ENCODE measurements at regions not wholly inside any gene's neighbourhood (a gene's known extent, or its start where the extent isn't known, plus 50 kb on each side); places are given as distances from the start of the nearest gene placed in this dataset.
A peak's percentile ranks its signal among the peaks of the same experiment; 100 is the strongest.

DNA sequence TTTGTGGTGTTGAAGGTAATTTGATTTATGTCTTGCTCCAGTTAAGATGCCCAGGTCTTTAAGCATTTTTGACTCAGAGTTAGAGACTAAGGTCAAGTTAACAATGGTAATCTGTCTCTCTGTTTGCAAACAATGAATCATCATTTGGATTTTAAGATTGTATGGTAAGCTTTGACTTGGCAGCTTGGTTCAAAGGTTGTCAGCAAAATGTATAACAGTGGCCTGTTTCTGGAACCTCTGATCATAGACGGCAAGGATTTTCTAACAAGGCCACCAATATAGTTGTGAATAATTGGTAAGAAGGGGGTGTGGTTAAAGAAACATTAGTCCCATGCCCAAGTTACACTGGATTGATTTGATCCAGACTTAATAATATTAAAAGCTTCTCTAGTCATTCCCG is 775.2 kb upstream of the GOLIM4 start:
- Histone ChIP-seq H2AFZ (ENCODE audit: control insufficient read depth, low read length) (no peak overlapping the region), H3K9me1 (ENCODE audit: control insufficient read depth, extremely low read depth, insufficient read depth, low read length) (no peaks in the 10 kb centered on the region), H3K27me3 (ENCODE audit: control insufficient read depth, extremely low read depth, insufficient read depth, low read length) (no peaks in the 10 kb centered on the region), H3K4me1 (ENCODE audit: control insufficient read depth, extremely low read depth, insufficient read depth, low read length) (no peaks in the 10 kb centered on the region), H4K20me1 (ENCODE audit: control insufficient read depth, extremely low read depth, insufficient read depth, low read length) (no peaks in the 10 kb centered on the region), H3K4me3 (ENCODE audit: control insufficient read depth in 2 of 3, extremely low read depth in 1 of 3, insufficient read depth in 2 of 3, low read depth in 1 of 3, low read length in 3 of 3) (no peak overlapping the region), H3K27ac (ENCODE audit: control insufficient read depth, insufficient read depth, low read length) (no peak overlapping the region), H3K9me3 (ENCODE audit: control insufficient read depth, low read depth, low read length) (no peaks in the 10 kb centered on the region), H3K36me3 (ENCODE audit: control insufficient read depth in 2 of 2, extremely low read depth in 1 of 2, insufficient read depth in 2 of 2, low read length in 2 of 2) (no peaks in the 10 kb centered on the region), H3K9ac (ENCODE audit: control insufficient read depth, extremely low read depth, insufficient read depth, low read length) (no peak overlapping the region), H3K4me2 (ENCODE audit: control insufficient read depth, extremely low read depth, insufficient read depth, low read depth, low read length) (no peak overlapping the region), H3K79me2 (ENCODE audit: control insufficient read depth, insufficient read depth, low read length) (no peaks in the 10 kb centered on the region)
- dilution Hi-C loops (cut with MboI; ENCODE audit: extremely low pct_ligation_motif_present, low sequenced_read_pairs), result no loop called here
- no peak for DNase-seq (ENCODE audit: low read depth, low spot score)
- FAIRE-seq, result no peak
- TF ChIP-seq EZH2 (IDR thresholded peaks at IDR 0.05; ENCODE audit: low read length), result no peak
- TF ChIP-seq, protein P1, sequence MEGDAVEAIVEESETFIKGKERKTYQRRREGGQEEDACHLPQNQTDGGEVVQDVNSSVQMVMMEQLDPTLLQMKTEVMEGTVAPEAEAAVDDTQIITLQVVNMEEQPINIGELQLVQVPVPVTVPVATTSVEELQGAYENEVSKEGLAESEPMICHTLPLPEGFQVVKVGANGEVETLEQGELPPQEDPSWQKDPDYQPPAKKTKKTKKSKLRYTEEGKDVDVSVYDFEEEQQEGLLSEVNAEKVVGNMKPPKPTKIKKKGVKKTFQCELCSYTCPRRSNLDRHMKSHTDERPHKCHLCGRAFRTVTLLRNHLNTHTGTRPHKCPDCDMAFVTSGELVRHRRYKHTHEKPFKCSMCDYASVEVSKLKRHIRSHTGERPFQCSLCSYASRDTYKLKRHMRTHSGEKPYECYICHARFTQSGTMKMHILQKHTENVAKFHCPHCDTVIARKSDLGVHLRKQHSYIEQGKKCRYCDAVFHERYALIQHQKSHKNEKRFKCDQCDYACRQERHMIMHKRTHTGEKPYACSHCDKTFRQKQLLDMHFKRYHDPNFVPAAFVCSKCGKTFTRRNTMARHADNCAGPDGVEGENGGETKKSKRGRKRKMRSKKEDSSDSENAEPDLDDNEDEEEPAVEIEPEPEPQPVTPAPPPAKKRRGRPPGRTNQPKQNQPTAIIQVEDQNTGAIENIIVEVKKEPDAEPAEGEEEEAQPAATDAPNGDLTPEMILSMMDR (optimal IDR thresholded peaks at IDR 0.05 in 1 of 3, IDR thresholded peaks at IDR 0.05 in 1 of 3, conservative IDR thresholded peaks at IDR 0.05 in 1 of 3; ENCODE audit: extremely low read depth in 1 of 3, insufficient read depth in 2 of 3, low read length in 3 of 3), result no peak

DNA sequence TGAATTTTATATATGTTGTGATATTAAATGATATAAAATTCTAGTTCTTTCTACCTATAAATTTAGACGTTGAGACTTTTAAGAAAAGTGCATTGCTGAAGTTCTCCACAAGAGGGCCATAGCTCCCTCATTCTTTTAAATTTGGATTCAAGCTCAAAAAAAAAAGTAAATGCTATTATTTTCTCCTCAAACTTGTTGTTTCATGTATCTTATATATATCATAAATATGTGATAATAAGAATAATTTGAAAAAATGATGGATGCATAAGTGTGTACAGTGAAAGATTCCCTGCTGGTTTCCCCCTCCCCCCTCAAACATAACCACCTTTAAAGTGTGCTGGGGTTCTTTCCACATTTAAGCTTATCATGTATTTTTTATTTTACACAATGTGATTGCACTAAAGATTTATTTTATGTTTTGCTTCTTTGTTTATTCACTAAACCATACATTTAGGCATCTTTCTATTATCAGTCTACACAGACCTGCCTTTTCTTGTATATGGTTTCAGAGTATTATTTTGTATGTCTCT is 769.4 kb upstream of the GOLIM4 start:
- H3K9me1 ChIP-seq (ENCODE audit: control insufficient read depth, extremely low read depth, insufficient read depth, low read length), result no peaks in the 10 kb centered on the region
- TF ChIP-seq, protein P1 (optimal IDR thresholded peaks at IDR 0.05 in 1 of 3, IDR thresholded peaks at IDR 0.05 in 1 of 3, conservative IDR thresholded peaks at IDR 0.05 in 1 of 3; ENCODE audit: extremely low read depth in 1 of 3, insufficient read depth in 2 of 3, low read length in 3 of 3), result peak in 2 of 3 experiments; percentile 50 to 56
- TF ChIP-seq EZH2 (IDR thresholded peaks at IDR 0.05; ENCODE audit: low read length), result no peak
- H3K27me3 ChIP-seq (ENCODE audit: control insufficient read depth, extremely low read depth, insufficient read depth, low read length), result no peaks in the 10 kb centered on the region
- no peaks in the 10 kb centered on the region for H3K79me2 ChIP-seq (ENCODE audit: control insufficient read depth, insufficient read depth, low read length)
- no peaks in the 10 kb centered on the region for H4K20me1 ChIP-seq (ENCODE audit: control insufficient read depth, extremely low read depth, insufficient read depth, low read length)
- no peak overlapping the region for H3K27ac ChIP-seq (ENCODE audit: control insufficient read depth, insufficient read depth, low read length)
- no peaks in the 10 kb centered on the region for H3K36me3 ChIP-seq (ENCODE audit: control insufficient read depth in 2 of 2, extremely low read depth in 1 of 2, insufficient read depth in 2 of 2, low read length in 2 of 2)
- DNase-seq (ENCODE audit: low read depth, low spot score) (no peak), FAIRE-seq (no peak)
- no peak overlapping the region for H3K4me2 ChIP-seq (ENCODE audit: control insufficient read depth, extremely low read depth, insufficient read depth, low read depth, low read length)
- H3K9ac ChIP-seq (ENCODE audit: control insufficient read depth, extremely low read depth, insufficient read depth, low read length), result no peak overlapping the region
- no peak overlapping the region for H2AFZ ChIP-seq (ENCODE audit: control insufficient read depth, low read length)
- no peaks in the 10 kb centered on the region for H3K9me3 ChIP-seq (ENCODE audit: control insufficient read depth, low read depth, low read length)
- no peak overlapping the region for H3K4me3 ChIP-seq (ENCODE audit: control insufficient read depth in 2 of 3, extremely low read depth in 1 of 3, insufficient read depth in 2 of 3, low read depth in 1 of 3, low read length in 3 of 3)
- no peaks in the 10 kb centered on the region for H3K4me1 ChIP-seq (ENCODE audit: control insufficient read depth, extremely low read depth, insufficient read depth, low read length)
- dilution Hi-C loops (cut with MboI; ENCODE audit: extremely low pct_ligation_motif_present, low sequenced_read_pairs), result no loop called here

Measured in keratinocyte (primary cell).